ENCODE measurements at regions not wholly inside any gene's neighbourhood (a gene's known extent, or its start where the extent isn't known, plus 50 kb on each side); places are given as distances from the start of the nearest gene placed in this dataset.

DNA sequence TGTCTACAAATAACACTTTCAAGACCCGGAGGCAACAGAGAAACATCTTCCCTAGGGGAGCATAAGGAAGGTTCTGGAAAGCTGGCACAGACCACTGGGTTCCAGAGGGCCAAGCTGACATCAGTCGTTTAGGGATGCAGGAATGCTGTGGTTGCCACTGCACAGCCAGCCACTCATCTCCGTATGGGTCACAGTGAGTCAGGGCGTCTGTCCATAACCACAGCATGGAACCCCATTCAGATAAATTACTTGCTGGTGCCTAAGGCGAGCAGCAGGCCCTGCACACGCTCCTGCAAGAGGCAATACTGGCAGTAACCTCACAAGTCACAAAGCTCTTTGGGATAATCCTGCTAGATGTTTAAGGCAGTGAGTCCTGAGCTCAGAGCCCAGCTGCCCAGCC is 140.9 kb upstream of the UBL3 start:
- TF ChIP-seq ZNF331 (CRISPR knock-in tag; IDR thresholded peaks at IDR 0.05; ENCODE audit: low read depth): no peak
- TF ChIP-seq ZNF114 (CRISPR knock-in tag; IDR thresholded peaks at IDR 0.05): no peak
- TF ChIP-seq, protein P1, sequence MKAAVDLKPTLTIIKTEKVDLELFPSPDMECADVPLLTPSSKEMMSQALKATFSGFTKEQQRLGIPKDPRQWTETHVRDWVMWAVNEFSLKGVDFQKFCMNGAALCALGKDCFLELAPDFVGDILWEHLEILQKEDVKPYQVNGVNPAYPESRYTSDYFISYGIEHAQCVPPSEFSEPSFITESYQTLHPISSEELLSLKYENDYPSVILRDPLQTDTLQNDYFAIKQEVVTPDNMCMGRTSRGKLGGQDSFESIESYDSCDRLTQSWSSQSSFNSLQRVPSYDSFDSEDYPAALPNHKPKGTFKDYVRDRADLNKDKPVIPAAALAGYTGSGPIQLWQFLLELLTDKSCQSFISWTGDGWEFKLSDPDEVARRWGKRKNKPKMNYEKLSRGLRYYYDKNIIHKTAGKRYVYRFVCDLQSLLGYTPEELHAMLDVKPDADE (IDR thresholded peaks at IDR 0.05): no peak
- H3K4me2 ChIP-seq: no peak overlapping the region
- H3K27me3 ChIP-seq (ENCODE audit: insufficient read depth): no peaks in the 10 kb centered on the region
- H3K79me2 ChIP-seq (replicated peaks; ENCODE audit: insufficient read depth): no peaks in the 10 kb centered on the region
- no peaks in the 10 kb centered on the region for H3F3A ChIP-seq (replicated peaks; ENCODE audit: low read depth)
- H2AFZ ChIP-seq: no peak overlapping the region
- H3K4me3 ChIP-seq: no peak overlapping the region
- Mint-ChIP-seq H3K4me3 (no peak overlapping the region), H3K9me3 (peaks cover 28% of the 10 kb centered on the region), H3K36me3 (ENCODE audit: low read depth) (peaks cover 15% of the 10 kb centered on the region), H3K27ac (no peak overlapping the region), H3K4me1 (peaks cover 7% of the 10 kb centered on the region), H3K27me3 (ENCODE audit: insufficient read depth, low read depth, poor library complexity) (peaks cover 2% of the 10 kb centered on the region)
- peaks cover 3% of the 10 kb centered on the region; the same call in 1 of the 2 replicates for H3K9me2 ChIP-seq (ENCODE audit: insufficient read depth)
- DNase-seq (ENCODE audit: low spot score): no peak
- no peaks in the 10 kb centered on the region for H4K20me1 ChIP-seq (replicated peaks; ENCODE audit: insufficient read depth)
- ATAC-seq: no peak
- H3K36me3 ChIP-seq (ENCODE audit: insufficient read depth): no peaks in the 10 kb centered on the region; the same call in 1 of the 2 replicates
- H3K4me1 ChIP-seq (ENCODE audit: insufficient read depth): no peaks in the 10 kb centered on the region
- H3K27ac ChIP-seq (ENCODE audit: low read depth): no peak overlapping the region

DNA sequence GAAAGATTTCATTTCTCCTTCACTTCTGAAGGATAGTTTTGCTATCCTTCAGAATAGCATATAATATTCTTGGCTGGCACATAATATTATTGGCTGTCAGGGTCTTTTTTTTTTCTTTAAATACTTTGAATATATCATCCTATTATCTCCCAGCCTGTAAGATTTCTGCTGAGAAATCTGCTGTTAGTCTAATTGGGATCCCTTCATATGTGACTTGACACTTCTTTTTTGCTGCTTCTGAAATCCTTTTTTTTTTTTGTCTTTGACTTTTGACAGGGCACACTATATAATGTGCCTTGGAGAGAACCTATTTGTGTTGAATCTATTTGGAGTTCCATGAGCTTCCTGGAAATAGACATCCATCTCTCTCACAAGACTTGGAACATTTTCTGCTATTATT is 136.9 kb upstream of the UBL3 start:
- H3K9me2 ChIP-seq (ENCODE audit: insufficient read depth): peaks cover 13% of the 10 kb centered on the region
- H3K79me2 ChIP-seq (replicated peaks; ENCODE audit: insufficient read depth): no peaks in the 10 kb centered on the region
- TF ChIP-seq POLR2AphosphoS5 (IDR thresholded peaks at IDR 0.05; ENCODE audit: low read depth) (no peak), ZNF114 (CRISPR knock-in tag; IDR thresholded peaks at IDR 0.05) (no peak)
- TF ChIP-seq, protein P2, sequence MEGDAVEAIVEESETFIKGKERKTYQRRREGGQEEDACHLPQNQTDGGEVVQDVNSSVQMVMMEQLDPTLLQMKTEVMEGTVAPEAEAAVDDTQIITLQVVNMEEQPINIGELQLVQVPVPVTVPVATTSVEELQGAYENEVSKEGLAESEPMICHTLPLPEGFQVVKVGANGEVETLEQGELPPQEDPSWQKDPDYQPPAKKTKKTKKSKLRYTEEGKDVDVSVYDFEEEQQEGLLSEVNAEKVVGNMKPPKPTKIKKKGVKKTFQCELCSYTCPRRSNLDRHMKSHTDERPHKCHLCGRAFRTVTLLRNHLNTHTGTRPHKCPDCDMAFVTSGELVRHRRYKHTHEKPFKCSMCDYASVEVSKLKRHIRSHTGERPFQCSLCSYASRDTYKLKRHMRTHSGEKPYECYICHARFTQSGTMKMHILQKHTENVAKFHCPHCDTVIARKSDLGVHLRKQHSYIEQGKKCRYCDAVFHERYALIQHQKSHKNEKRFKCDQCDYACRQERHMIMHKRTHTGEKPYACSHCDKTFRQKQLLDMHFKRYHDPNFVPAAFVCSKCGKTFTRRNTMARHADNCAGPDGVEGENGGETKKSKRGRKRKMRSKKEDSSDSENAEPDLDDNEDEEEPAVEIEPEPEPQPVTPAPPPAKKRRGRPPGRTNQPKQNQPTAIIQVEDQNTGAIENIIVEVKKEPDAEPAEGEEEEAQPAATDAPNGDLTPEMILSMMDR (conservative IDR thresholded peaks at IDR 0.05; ENCODE audit: low read depth in 2 of 2): no peak
- no peak overlapping the region for H2AFZ ChIP-seq
- no peak for ATAC-seq
- Mint-ChIP-seq H3K9me3 (peaks cover 49% of the 10 kb centered on the region), H3K4me3 (no peak overlapping the region), H3K4me1 (no peaks in the 10 kb centered on the region), H3K27ac (no peak overlapping the region), H3K27me3 (ENCODE audit: insufficient read depth, low read depth, poor library complexity) (peaks cover 2% of the 10 kb centered on the region), H3K36me3 (ENCODE audit: low read depth) (peaks cover 27% of the 10 kb centered on the region)
- no peak overlapping the region for H3K4me2 ChIP-seq
- no peaks in the 10 kb centered on the region; the same call in 1 of the 2 replicates for H3K36me3 ChIP-seq (ENCODE audit: insufficient read depth)
- H3K27me3 ChIP-seq (ENCODE audit: insufficient read depth): no peaks in the 10 kb centered on the region
- no peaks in the 10 kb centered on the region for H4K20me1 ChIP-seq (replicated peaks; ENCODE audit: insufficient read depth)
- no peak overlapping the region for H3K27ac ChIP-seq (ENCODE audit: low read depth)
- DNase-seq (ENCODE audit: low spot score): no peak
- H3K4me3 ChIP-seq: no peak overlapping the region
- no peaks in the 10 kb centered on the region for H3F3A ChIP-seq (replicated peaks; ENCODE audit: low read depth)
- no peaks in the 10 kb centered on the region for H3K4me1 ChIP-seq (ENCODE audit: insufficient read depth)

DNA sequence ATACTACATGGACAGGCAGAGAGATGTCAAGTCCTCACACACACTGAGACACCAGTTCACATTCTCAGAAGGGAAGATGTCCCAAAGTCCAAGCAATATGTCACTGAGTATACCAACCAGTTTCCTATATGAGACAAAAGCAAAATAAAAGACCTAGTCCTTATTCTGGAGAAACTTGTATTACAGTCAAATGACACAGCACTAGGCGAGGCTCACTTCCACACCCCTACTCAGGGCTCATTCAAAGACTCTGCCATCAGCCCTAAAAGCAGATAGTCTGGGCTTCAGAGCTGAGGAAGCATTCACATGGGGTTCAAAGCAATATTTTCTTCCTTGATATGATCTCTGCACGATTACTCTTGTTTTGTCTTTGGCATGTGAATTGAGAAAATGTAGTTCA is 129.9 kb upstream of the UBL3 start:
- Mint-ChIP-seq H3K27me3 (ENCODE audit: insufficient read depth, low read depth, poor library complexity) (no peaks in the 10 kb centered on the region), H3K4me3 (no peak overlapping the region), H3K27ac (no peak overlapping the region), H3K9me3 (peaks cover 35% of the 10 kb centered on the region), H3K4me1 (no peaks in the 10 kb centered on the region), H3K36me3 (ENCODE audit: low read depth) (peaks cover 14% of the 10 kb centered on the region)
- no peaks in the 10 kb centered on the region for H3K79me2 ChIP-seq (replicated peaks; ENCODE audit: insufficient read depth)
- H2AFZ ChIP-seq: no peak overlapping the region
- H3K27me3 ChIP-seq (ENCODE audit: insufficient read depth): no peaks in the 10 kb centered on the region
- H3F3A ChIP-seq (replicated peaks; ENCODE audit: low read depth): no peaks in the 10 kb centered on the region
- no peak overlapping the region for H3K4me3 ChIP-seq
- no peak overlapping the region for H3K4me2 ChIP-seq
- H3K27ac ChIP-seq (ENCODE audit: low read depth): no peak overlapping the region
- H3K9me2 ChIP-seq (ENCODE audit: insufficient read depth): peaks cover 9% of the 10 kb centered on the region
- H4K20me1 ChIP-seq (replicated peaks; ENCODE audit: insufficient read depth): no peaks in the 10 kb centered on the region
- ATAC-seq (no peak), DNase-seq (ENCODE audit: low spot score) (no peak)
- H3K36me3 ChIP-seq (ENCODE audit: insufficient read depth): no peaks in the 10 kb centered on the region
- no peaks in the 10 kb centered on the region for H3K4me1 ChIP-seq (ENCODE audit: insufficient read depth)
- TF ChIP-seq, protein P1 (IDR thresholded peaks at IDR 0.05): no peak
- TF ChIP-seq, protein P3, sequence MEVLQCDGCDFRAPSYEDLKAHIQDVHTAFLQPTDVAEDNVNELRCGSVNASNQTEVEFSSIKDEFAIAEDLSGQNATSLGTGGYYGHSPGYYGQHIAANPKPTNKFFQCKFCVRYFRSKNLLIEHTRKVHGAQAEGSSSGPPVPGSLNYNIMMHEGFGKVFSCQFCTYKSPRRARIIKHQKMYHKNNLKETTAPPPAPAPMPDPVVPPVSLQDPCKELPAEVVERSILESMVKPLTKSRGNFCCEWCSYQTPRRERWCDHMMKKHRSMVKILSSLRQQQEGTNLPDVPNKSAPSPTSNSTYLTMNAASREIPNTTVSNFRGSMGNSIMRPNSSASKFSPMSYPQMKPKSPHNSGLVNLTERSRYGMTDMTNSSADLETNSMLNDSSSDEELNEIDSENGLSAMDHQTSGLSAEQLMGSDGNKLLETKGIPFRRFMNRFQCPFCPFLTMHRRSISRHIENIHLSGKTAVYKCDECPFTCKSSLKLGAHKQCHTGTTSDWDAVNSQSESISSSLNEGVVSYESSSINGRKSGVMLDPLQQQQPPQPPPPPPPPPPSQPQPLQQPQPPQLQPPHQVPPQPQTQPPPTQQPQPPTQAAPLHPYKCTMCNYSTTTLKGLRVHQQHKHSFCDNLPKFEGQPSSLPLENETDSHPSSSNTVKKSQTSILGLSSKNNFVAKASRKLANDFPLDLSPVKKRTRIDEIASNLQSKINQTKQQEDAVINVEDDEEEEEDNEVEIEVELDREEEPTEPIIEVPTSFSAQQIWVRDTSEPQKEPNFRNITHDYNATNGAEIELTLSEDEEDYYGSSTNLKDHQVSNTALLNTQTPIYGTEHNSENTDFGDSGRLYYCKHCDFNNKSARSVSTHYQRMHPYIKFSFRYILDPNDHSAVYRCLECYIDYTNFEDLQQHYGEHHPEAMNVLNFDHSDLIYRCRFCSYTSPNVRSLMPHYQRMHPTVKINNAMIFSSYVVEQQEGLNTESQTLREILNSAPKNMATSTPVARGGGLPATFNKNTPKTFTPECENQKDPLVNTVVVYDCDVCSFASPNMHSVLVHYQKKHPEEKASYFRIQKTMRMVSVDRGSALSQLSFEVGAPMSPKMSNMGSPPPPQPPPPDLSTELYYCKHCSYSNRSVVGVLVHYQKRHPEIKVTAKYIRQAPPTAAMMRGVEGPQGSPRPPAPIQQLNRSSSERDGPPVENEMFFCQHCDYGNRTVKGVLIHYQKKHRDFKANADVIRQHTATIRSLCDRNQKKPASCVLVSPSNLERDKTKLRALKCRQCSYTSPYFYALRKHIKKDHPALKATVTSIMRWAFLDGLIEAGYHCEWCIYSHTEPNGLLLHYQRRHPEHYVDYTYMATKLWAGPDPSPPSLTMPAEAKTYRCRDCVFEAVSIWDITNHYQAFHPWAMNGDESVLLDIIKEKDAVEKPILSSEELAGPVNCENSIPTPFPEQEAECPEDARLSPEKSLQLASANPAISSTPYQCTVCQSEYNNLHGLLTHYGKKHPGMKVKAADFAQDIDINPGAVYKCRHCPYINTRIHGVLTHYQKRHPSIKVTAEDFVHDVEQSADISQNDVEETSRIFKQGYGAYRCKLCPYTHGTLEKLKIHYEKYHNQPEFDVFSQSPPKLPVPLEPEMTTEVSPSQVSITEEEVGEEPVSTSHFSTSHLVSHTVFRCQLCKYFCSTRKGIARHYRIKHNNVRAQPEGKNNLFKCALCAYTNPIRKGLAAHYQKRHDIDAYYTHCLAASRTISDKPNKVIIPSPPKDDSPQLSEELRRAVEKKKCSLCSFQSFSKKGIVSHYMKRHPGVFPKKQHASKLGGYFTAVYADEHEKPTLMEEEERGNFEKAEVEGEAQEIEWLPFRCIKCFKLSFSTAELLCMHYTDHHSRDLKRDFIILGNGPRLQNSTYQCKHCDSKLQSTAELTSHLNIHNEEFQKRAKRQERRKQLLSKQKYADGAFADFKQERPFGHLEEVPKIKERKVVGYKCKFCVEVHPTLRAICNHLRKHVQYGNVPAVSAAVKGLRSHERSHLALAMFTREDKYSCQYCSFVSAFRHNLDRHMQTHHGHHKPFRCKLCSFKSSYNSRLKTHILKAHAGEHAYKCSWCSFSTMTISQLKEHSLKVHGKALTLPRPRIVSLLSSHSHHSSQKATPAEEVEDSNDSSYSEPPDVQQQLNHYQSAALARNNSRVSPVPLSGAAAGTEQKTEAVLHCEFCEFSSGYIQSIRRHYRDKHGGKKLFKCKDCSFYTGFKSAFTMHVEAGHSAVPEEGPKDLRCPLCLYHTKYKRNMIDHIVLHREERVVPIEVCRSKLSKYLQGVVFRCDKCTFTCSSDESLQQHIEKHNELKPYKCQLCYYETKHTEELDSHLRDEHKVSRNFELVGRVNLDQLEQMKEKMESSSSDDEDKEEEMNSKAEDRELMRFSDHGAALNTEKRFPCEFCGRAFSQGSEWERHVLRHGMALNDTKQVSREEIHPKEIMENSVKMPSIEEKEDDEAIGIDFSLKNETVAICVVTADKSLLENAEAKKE (CRISPR knock-in tag; IDR thresholded peaks at IDR 0.05): no peak
- no peak for TF ChIP-seq ZNF331 (CRISPR knock-in tag; IDR thresholded peaks at IDR 0.05; ENCODE audit: low read depth)

Measured in GM23338 (cell line).